ENCODE measurements at regions not wholly inside any gene's neighbourhood (a gene's known extent, or its start where the extent isn't known, plus 50 kb on each side); places are given as distances from the start of the nearest gene placed in this dataset.

GRCh38 chr6:22883061-22883717 is 313.8 kb downstream of the HDGFL1 start:
- TF ChIP-seq CTCF (conservative IDR thresholded peaks at IDR 0.05 in 1 of 2, IDR thresholded peaks at IDR 0.05 in 1 of 2; ENCODE audit: low read depth in 1 of 2, low read length in 2 of 2) (no peak), EZH2 (IDR thresholded peaks at IDR 0.05; ENCODE audit: low read length, missing control alignments) (no peak)
